CD4-positive, alpha-beta T cell treated with Interleukin-17A for 1 hour (primary cell): ENCODE measurements at regions not wholly inside any gene's neighbourhood (a gene's known extent, or its start where the extent isn't known, plus 50 kb on each side); places are given as distances from the start of the nearest gene placed in this dataset.
"Not testable (repeated sequence)": the region's sequence is repeated elsewhere in the genome, so short reads cannot be mapped to it uniquely, and the experiment has no call there.

Source experiments
- DNase-seq: peaks from one replicate; pipeline ENCODE4 v3.0.0-alpha.2; 2020

GRCh38 chr7:80082213-80082612 is 52.4 kb upstream of the GNAI1 start:
- DNase-seq, result no peak

- DNase-seq, result no peak
These were observed 55.7 kb upstream of the GNAI1 start for GRCh38 chr7:80078886-80079285.

DNA sequence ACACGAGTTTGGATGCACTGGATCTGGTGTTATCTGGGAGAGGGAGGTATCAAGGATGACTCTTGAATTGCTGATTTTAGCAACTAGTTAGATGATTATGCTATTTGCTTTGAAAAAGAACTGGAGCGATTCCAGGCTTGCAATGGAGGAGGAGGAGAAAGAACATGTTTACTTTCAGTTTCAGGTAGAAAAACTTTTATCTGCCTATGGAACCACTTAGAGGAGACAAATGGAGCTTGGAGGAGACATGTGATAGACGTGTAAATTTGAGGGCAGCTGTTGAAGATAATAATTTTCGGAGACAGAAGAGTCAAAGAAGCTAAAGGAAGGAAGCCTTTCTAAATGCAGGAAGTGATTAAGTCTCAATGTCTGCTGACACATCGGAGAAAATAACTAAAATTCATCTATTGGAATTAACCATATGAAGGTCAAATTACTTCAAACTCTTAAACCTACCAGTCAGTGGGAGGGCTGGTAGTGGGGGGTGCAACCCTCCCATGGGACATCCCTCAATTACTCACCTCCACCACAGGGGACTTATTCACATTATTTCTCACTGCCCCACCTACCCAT is 56.4 kb upstream of the GNAI1 start:
- DNase-seq, result no peak

DNA sequence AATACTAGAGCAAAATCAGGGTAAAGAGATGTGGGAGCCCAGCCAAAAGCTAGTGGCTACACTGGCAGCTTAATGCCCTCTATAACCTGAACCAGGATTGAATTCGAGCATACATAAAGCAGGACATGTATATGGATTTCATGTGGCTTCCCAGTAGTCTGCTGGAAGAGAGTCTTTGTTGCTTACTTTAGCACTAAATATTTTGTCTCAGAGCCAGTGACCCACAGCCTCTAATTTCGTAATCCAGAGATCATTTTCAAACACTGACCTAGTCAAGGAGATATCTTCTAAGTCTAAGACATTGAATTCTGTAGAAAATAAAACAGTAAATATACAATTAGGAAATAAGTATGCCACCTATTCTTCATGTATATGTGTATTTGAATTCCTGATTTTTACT is 64.2 kb upstream of the GNAI1 start:
- DNase-seq, result no peak

- no peak for DNase-seq
These were observed 68.0 kb upstream of the GNAI1 start for GRCh38 chr7:80066639-80067038.

GRCh38 chr7:80063834-80064233 is 70.8 kb upstream of the GNAI1 start:
- DNase-seq, result no peak

DNA sequence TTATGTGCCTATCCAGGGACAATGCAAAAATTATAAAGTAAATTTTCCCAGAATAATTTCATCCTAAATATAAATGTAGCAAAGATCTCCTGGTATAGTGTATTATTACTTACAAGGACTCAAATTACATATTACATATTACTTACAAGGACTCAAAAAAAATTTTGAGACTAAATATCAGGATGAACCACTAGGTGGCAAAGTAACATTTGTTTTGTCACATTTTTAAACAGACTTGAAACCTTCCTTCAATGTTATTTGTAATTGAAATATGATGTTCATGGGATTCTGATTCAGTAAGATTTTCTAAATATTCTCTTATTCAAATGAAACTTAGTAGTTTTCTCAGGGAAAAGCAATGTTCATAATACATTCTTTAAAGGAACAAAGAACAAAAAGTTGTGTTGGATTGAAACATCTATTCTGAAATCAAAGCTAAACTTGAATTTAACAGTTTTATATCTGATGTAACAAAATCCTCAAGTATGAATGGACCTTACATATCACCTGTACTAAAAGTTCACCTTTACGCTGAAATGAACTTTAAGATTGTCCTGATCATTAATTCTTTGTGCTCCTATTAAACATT is 74.3 kb upstream of the GNAI1 start:
- peak; percentile 3 for DNase-seq

- DNase-seq, result no peak
These were observed 77.1 kb upstream of the GNAI1 start for GRCh38 chr7:80057488-80057887.

DNA sequence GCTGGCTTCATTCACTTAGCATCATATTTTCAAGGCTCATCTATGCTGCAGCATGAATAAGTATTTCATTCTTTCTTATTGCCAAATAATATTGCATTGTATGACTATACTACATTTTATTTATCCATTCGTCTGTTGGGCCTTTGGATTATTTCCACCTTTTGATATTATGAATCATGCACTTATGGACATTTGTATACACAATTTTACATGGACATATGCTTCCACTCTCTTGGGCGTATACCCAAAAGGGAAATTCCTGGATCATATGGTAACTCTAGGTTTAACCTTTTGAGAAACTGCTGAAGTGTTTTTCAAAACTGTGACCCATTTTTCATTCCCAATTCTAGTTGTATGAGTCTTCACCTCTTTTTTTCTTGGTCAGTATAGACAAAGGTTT is 80.3 kb upstream of the GNAI1 start:
- DNase-seq, result no peak

DNA sequence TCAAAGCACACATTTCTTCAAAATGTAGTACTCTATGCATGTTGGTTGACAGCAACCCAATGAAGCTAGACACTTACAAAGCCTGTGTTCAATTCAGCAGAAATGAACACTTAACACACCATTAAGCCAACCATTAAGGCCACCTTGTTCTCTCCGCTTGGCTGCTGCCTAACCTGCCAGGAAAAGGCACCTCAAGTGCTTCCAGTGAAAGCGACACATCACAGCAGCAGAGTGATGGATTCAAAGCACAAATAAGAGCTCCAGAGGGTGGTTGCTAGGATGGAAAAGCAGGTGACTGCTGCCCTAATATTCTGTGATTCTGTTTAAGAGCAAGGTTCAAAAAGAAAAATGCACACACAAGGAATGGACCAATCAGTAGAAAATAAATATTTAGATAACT is 81.5 kb upstream of the GNAI1 start:
- no peak for DNase-seq

GRCh38 chr7:80047856-80048459 is 86.7 kb upstream of the GNAI1 start:
- DNase-seq, result no peak

- no peak for DNase-seq
These were observed 87.6 kb upstream of the GNAI1 start for GRCh38 chr7:80047032-80047431.

- no peak for DNase-seq
These were observed 89.8 kb upstream of the GNAI1 start for GRCh38 chr7:80044796-80045195.

DNA sequence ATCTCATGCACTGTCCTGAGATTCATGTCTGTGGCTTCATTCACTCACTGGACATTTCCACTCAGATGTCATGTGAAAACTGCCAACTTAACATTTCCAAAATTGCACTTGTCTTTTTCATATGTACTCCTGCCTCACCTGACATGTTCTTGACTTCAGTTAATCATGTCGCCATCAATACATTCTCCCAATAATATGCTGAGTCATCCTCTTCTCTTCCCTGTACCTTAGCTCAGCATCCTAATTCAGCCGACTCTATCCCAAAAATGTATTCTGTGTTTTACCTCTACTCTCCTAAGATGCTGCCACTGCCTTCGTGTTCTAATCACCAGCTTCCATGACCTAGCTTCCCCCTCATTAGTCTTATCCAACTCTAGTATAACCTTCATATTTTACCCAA is 93.9 kb upstream of the GNAI1 start:
- no peak for DNase-seq

DNA sequence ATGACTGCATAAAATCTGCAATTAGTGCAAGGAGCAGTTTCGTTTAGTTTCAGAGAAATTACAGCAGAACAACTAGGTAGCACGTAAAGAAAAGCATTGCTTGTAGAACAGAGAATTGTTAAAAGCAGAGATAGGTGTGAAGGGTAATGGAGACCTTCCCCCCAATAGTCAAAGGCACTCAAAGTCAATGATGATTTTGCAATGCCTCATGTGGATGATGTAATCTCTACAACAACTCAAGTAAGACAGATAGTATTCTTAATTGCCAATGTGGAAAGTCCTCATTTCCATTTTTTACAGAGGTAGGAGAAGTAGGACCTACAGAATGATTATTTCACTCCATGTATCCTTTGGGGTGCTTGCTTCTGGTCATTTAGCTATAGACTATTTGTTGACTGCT is 94.3 kb upstream of the GNAI1 start:
- no peak for DNase-seq

DNA sequence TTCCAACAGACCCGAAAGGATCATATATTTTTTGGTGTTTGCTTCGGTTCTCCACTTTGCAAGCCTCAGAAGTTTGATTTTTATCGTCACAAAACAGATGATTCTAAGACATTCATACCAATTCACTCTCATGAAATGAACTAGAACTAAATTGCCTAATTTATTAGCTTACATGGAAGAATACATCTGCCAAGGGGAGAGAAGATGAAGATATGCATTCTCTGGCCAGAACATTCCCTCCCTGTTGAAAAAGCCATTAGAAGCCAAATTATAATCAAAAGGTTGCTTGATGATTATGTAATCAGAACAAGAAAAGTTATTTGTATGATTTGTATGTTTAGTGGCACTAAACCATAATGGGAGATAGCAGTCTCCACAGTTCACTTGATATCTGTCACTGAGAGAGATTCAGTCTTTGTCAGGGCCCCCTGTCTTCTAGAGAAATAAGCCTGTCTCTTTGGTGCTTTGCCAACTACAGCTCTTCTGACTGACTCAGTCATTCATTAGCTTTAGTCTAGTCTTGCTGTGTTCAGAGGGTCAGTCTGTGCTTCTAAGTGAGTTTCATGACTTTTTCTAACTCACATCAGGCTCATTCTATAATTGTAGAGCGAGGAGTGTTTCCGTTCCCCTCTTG is 95.3 kb upstream of the GNAI1 start:
- DNase-seq, result no peak

- DNase-seq, result no peak
These were observed 96.9 kb upstream of the GNAI1 start for GRCh38 chr7:80037689-80038088.

GRCh38 chr7:80036107-80036506 is 98.5 kb upstream of the GNAI1 start:
- DNase-seq, result no peak

- no peak for DNase-seq
These were observed 105.9 kb upstream of the GNAI1 start for GRCh38 chr7:80028717-80029116.

- no peak for DNase-seq
These were observed 106.9 kb upstream of the GNAI1 start for GRCh38 chr7:80027611-80028173.

- no peak for DNase-seq
These were observed 107.9 kb upstream of the GNAI1 start for GRCh38 chr7:80026766-80027165.

- DNase-seq, result not testable (repeated sequence)
These were observed 114.4 kb upstream of the GNAI1 start for GRCh38 chr7:80020277-80020676.

DNA sequence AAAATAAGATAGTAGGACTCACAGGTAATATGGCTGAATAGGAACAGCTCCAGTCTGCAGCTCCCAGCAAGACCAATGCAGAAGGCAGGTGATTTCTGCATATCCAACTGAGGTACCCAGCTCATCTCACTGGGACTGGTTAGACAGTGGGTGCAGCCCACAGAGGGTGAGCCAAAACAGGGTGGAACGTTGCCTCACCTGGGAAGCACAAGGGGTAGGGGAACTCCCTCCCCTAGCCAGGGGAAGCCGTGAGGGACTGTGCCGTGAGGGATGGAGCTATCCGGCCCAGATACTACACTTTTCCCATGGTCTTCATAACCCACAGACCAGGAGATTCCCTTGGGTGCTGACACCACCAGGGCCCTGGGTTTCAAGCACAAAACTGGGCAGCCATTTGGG is 114.8 kb upstream of the GNAI1 start:
- not testable (repeated sequence) for DNase-seq
